ENCODE measurements at regions not wholly inside any gene's neighbourhood (a gene's known extent, or its start where the extent isn't known, plus 50 kb on each side); places are given as distances from the start of the nearest gene placed in this dataset.

DNA sequence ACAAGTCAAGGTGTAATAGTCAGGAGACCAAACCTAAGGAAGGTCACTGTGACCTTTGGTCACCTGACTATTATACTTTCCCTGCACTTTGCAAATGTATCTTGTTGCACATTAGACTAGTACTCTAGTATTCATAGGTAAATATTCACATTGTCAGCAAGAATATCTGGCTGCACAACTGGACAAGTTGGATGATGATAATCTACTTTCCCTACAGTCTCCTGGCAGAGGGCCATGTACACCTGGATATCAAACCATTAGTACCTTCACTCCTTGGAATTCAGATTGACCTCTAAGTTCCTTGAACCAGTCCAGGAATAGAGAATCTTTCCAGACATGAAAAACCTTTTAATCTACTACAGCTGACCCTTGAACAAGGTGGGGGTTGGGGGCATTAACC, 344.8 kb downstream of the DEPDC1B start:
- TF ChIP-seq, protein P1, sequence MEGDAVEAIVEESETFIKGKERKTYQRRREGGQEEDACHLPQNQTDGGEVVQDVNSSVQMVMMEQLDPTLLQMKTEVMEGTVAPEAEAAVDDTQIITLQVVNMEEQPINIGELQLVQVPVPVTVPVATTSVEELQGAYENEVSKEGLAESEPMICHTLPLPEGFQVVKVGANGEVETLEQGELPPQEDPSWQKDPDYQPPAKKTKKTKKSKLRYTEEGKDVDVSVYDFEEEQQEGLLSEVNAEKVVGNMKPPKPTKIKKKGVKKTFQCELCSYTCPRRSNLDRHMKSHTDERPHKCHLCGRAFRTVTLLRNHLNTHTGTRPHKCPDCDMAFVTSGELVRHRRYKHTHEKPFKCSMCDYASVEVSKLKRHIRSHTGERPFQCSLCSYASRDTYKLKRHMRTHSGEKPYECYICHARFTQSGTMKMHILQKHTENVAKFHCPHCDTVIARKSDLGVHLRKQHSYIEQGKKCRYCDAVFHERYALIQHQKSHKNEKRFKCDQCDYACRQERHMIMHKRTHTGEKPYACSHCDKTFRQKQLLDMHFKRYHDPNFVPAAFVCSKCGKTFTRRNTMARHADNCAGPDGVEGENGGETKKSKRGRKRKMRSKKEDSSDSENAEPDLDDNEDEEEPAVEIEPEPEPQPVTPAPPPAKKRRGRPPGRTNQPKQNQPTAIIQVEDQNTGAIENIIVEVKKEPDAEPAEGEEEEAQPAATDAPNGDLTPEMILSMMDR (conservative IDR thresholded peaks at IDR 0.05) = no peak
- TF ChIP-seq EZH2 (IDR thresholded peaks at IDR 0.05; ENCODE audit: low read depth) = no peak
